ENCODE measurements at regions not wholly inside any gene's neighbourhood (a gene's known extent, or its start where the extent isn't known, plus 50 kb on each side); places are given as distances from the start of the nearest gene placed in this dataset.

- TF ChIP-seq CTCF (IDR thresholded peaks at IDR 0.05; ENCODE audit: unreplicated experiment) = no peak
- H3K9me3 Mint-ChIP-seq (ENCODE audit: low read depth, unreplicated experiment) = peaks cover 26% of the 10 kb centered on the region
- BruUV-seq (replicated peaks) = no TSS peak
- H3K27me3 Mint-ChIP-seq (ENCODE audit: unreplicated experiment) = no peaks in the 10 kb centered on the region
- H3K27ac Mint-ChIP-seq (ENCODE audit: unreplicated experiment) = no peak overlapping the region
- no peak for DNase-seq
- intact Hi-C loops (cut with micrococcal nuclease; ENCODE audit: unreplicated experiment) = no loop called here
- H3K4me3 Mint-ChIP-seq (ENCODE audit: low read depth, unreplicated experiment) = no peak overlapping the region
- CTCF ChIA-PET = no interaction called here
- H3K36me3 Mint-ChIP-seq (ENCODE audit: insufficient read depth, unreplicated experiment) = no peaks in the 10 kb centered on the region
- no peaks in the 10 kb centered on the region for H3K4me1 Mint-ChIP-seq (ENCODE audit: low read depth, unreplicated experiment)
Observed at GRCh38 chr11:41878095-41878494, 418.6 kb upstream of the LRRC4C start.

- no peak overlapping the region for H3K27ac Mint-ChIP-seq (ENCODE audit: unreplicated experiment)
- BruUV-seq (replicated peaks) = no TSS peak
- CTCF ChIA-PET = no interaction called here
Observed at GRCh38 chr11:41879214-41879613, 419.8 kb upstream of the LRRC4C start.

GRCh38 chr11:41895081-41895480 lies 435.6 kb upstream of the LRRC4C start:
- no TSS peak for BruUV-seq (replicated peaks)
- H3K4me1 Mint-ChIP-seq (ENCODE audit: low read depth, unreplicated experiment) = no peaks in the 10 kb centered on the region
- intact Hi-C loops (cut with micrococcal nuclease; ENCODE audit: unreplicated experiment) = no loop called here
- no peaks in the 10 kb centered on the region for H3K27me3 Mint-ChIP-seq (ENCODE audit: unreplicated experiment)
- no peak overlapping the region for H3K4me3 Mint-ChIP-seq (ENCODE audit: low read depth, unreplicated experiment)
- peaks cover 2% of the 10 kb centered on the region for H3K9me3 Mint-ChIP-seq (ENCODE audit: low read depth, unreplicated experiment)
- CTCF ChIA-PET = no interaction called here
- DNase-seq = no peak
- TF ChIP-seq CTCF (IDR thresholded peaks at IDR 0.05; ENCODE audit: unreplicated experiment) = no peak
- no peaks in the 10 kb centered on the region for H3K36me3 Mint-ChIP-seq (ENCODE audit: insufficient read depth, unreplicated experiment)
- H3K27ac Mint-ChIP-seq (ENCODE audit: unreplicated experiment) = no peak overlapping the region

More at GRCh38 chr11:41879214-41879613, 419.8 kb upstream of the LRRC4C start:
- Mint-ChIP-seq H3K27me3 (ENCODE audit: unreplicated experiment) (no peaks in the 10 kb centered on the region), H3K36me3 (ENCODE audit: insufficient read depth, unreplicated experiment) (no peaks in the 10 kb centered on the region), H3K9me3 (ENCODE audit: low read depth, unreplicated experiment) (peaks cover 23% of the 10 kb centered on the region), H3K4me3 (ENCODE audit: low read depth, unreplicated experiment) (no peak overlapping the region), H3K4me1 (ENCODE audit: low read depth, unreplicated experiment) (no peaks in the 10 kb centered on the region)
- intact Hi-C loops (cut with micrococcal nuclease; ENCODE audit: unreplicated experiment) = no loop called here
- TF ChIP-seq CTCF (IDR thresholded peaks at IDR 0.05; ENCODE audit: unreplicated experiment) = no peak
- DNase-seq = no peak

- no peak for TF ChIP-seq CTCF (IDR thresholded peaks at IDR 0.05; ENCODE audit: unreplicated experiment)
- H3K27ac Mint-ChIP-seq (ENCODE audit: unreplicated experiment) = no peak overlapping the region
Observed at GRCh38 chr11:41897991-41898390, 438.5 kb upstream of the LRRC4C start.

More at GRCh38 chr11:41897991-41898390, 438.5 kb upstream of the LRRC4C start:
- no peak for DNase-seq
- CTCF ChIA-PET = no interaction called here
- no peak overlapping the region for H3K4me3 Mint-ChIP-seq (ENCODE audit: low read depth, unreplicated experiment)
- no peaks in the 10 kb centered on the region for H3K4me1 Mint-ChIP-seq (ENCODE audit: low read depth, unreplicated experiment)
- intact Hi-C loops (cut with micrococcal nuclease; ENCODE audit: unreplicated experiment) = no loop called here
- H3K36me3 Mint-ChIP-seq (ENCODE audit: insufficient read depth, unreplicated experiment) = no peaks in the 10 kb centered on the region
- no TSS peak for BruUV-seq (replicated peaks)
- peaks cover 9% of the 10 kb centered on the region for H3K9me3 Mint-ChIP-seq (ENCODE audit: low read depth, unreplicated experiment)
- H3K27me3 Mint-ChIP-seq (ENCODE audit: unreplicated experiment) = no peaks in the 10 kb centered on the region
